K562 (cell line): ENCODE measurements at regions not wholly inside any gene's neighbourhood (a gene's known extent, or its start where the extent isn't known, plus 50 kb on each side); places are given as distances from the start of the nearest gene placed in this dataset.

Source experiments
- ATAC-seq: fragments of 200-7000 bp; cut with Tn5 transposase; 3 replicates; pipeline ENCODE4 v1.9.1; 2020; ENCODE audit warnings: moderate library complexity
- BruUV-seq: library from RNA; stranded (reverse); fragments of 400-500 nt; replicated peaks from 2 replicates; lab custom pipeline; 2021; lab: Mats Ljungman, UMichigan
- CTCF ChIA-PET: fragments of 300-600 bp; formaldehyde crosslinking; extraction: SDS; loops from one replicate; lab custom pipeline; 2021; ENCODE audit warnings: low intra/inter-chr PET ratio; lab: Yijun Ruan, JAX
- POLR2A ChIA-PET: fragments of 300-600, 350-650 bp; sonication (Branson Sonifier 250); formaldehyde crosslinking; extraction: SDS; loops from one replicate; lab custom pipeline; 2021; ENCODE audit warnings: antibody characterized with exemption, inconsistent platforms; lab: Yijun Ruan, JAX
- DNase-seq, 4 experiments: peaks; one replicate each; pipeline versions ENCODE4 v3.0.0 to v3.0.0-alpha.2; 2011 to 2018; ENCODE audit warnings: low spot score in 3 of 4, mixed read lengths in 3 of 4; ENCODE audit errors: extremely low read depth in 1 of 4
- FAIRE-seq: peaks from 2 replicates; lab custom pipeline; 2011; peaks lifted over from hg19 to GRCh38; lab: Jason Lieb, UNC
- H2AFZ ChIP-seq: 2 replicates; pipeline ENCODE4 v1.6.0; 2011; ENCODE audit warnings: low read depth, low read length, control low read depth, inconsistent platforms
- H3K27ac ChIP-seq: fragments of 200-600 bp; 3 replicates; pipeline ENCODE4 v1.8.0; 2011; ENCODE audit warnings: low read depth, mild to moderate bottlenecking, control low read depth, inconsistent platforms, low read length, moderate library complexity, mixed read lengths; ENCODE audit errors: extremely low read depth
- H3K27me3 ChIP-seq, 2 experiments: fragments of 300-600 bp in 1 of 2; 2 replicates in 1 of 2; 3 replicates in 1 of 2; pipeline versions ENCODE4 v1.6.0 to v1.8.0; 2011; ENCODE audit warnings: inconsistent platforms in 2 of 2, low read length in 2 of 2, mild to moderate bottlenecking in 1 of 2, mixed read lengths in 1 of 2, moderate library complexity in 1 of 2; ENCODE audit not compliant: control insufficient read depth in 2 of 2, insufficient read depth in 2 of 2
- H3K36me3 ChIP-seq: fragments of 300-600 bp; 3 replicates; pipeline ENCODE4 v1.8.0; 2011; ENCODE audit warnings: mild to moderate bottlenecking, low read length, inconsistent platforms; ENCODE audit not compliant: control insufficient read depth, insufficient read depth
- H3K4me1 ChIP-seq, 2 experiments: fragments of 200-600 bp in 1 of 2; replicated peaks in 1 of 2; 2 replicates in 1 of 2; 3 replicates in 1 of 2; pipeline versions ENCODE4 v1.5.1 to v1.8.0; 2011; ENCODE audit warnings: inconsistent platforms in 2 of 2, low read length in 2 of 2, mild to moderate bottlenecking in 1 of 2, mixed read lengths in 1 of 2, moderate library complexity in 1 of 2; ENCODE audit not compliant: control insufficient read depth in 2 of 2, insufficient read depth in 2 of 2
- H3K4me2 ChIP-seq: 2 replicates; pipeline ENCODE4 v1.6.1; 2011; ENCODE audit warnings: low read length, control low read depth, inconsistent platforms, mixed read lengths; ENCODE audit not compliant: insufficient read depth
- H3K4me3 ChIP-seq: fragments of 200-600 bp; sonication (generic), shearing (Covaris generic); 2 replicates; pipeline ENCODE4 v1.5.1; 2016; ENCODE audit warnings: control low read depth, inconsistent platforms
- H3K79me2 ChIP-seq: fragments of 200-600 bp; 3 replicates; pipeline ENCODE4 v1.8.0; 2011; ENCODE audit warnings: low read length, inconsistent platforms; ENCODE audit not compliant: control insufficient read depth, insufficient read depth
- H3K9ac ChIP-seq, 2 experiments: 2 replicates each; pipeline versions ENCODE4 v1.6.0 to v1.6.1; 2011; ENCODE audit warnings: low read depth in 2 of 2, low read length in 2 of 2, control low read depth in 1 of 2, inconsistent platforms in 1 of 2, mild to moderate bottlenecking in 1 of 2, mixed read lengths in 1 of 2; ENCODE audit not compliant: insufficient read depth in 1 of 2
- H3K9me1 ChIP-seq: one replicate; pipeline ENCODE4 v1.6.0; 2011; ENCODE audit warnings: inconsistent platforms, mild to moderate bottlenecking, low read length, moderate library complexity; ENCODE audit not compliant: control insufficient read depth, insufficient read depth
- H3K9me3 ChIP-seq: replicated peaks from 2 replicates; pipeline ENCODE4 v1.5.1; 2011; ENCODE audit warnings: low read depth, low read length, inconsistent platforms; ENCODE audit not compliant: control insufficient read depth, insufficient read depth
- H4K20me1 ChIP-seq: replicated peaks from 2 replicates; pipeline ENCODE4 v1.6.1; 2011; ENCODE audit warnings: low read length, inconsistent platforms, mixed read lengths; ENCODE audit not compliant: control insufficient read depth, insufficient read depth
- ETV1 ChIP-seq: fragments of 450-650 bp; conservative IDR thresholded peaks from 2 replicates; pipeline ENCODE4 v1.6.1; 2016; ENCODE audit warnings: missing genetic modification characterization, control low read depth, low read depth, missing compliant biosample characterization
- HES1 ChIP-seq: fragments of 450-650 bp; IDR thresholded peaks from 2 replicates; pipeline ENCODE4 v1.6.1; 2016; ENCODE audit warnings: low read depth, mild to moderate bottlenecking, moderate library complexity
- MCM7 ChIP-seq, 2 experiments: fragments of 450-650 bp; IDR thresholded peaks; 2 replicates each; pipeline ENCODE4 v1.6.1; 2016 to 2018
- PHTF2 ChIP-seq: fragments of 250-450 bp; sonication (Bioruptor Pico); IDR thresholded peaks from 2 replicates; pipeline ENCODE4 v1.5.0; 2021; ENCODE audit warnings: mild to moderate bottlenecking
- PURB ChIP-seq: sonication (generic); formaldehyde crosslinking; IDR thresholded peaks from 2 replicates; pipeline ENCODE4 v1.9.0; 2021; ENCODE audit warnings: low read depth, mild to moderate bottlenecking, missing genetic modification reagents
- SAFB2 ChIP-seq: fragments of 200-400 bp; formaldehyde crosslinking; IDR thresholded peaks from 2 replicates; pipeline ENCODE4 v1.6.1; 2018; ENCODE audit warnings: borderline replicate concordance, low read length, low read depth, moderate library complexity; ENCODE audit not compliant: severe bottlenecking
- SMAD1 ChIP-seq: fragments of 150-350 bp; IDR thresholded peaks from 2 replicates; pipeline ENCODE4 v1.6.1; 2014; ENCODE audit warnings: low read length, low read depth; ENCODE audit not compliant: partially characterized antibody
- WGBS: fragments of 100-300 bp; shearing (Covaris generic); methylation state at CpG from one replicate; pipeline ENCODE4 v1.1.6; 2016; ENCODE audit warnings: low coverage, mixed read lengths; ENCODE audit not compliant: insufficient coverage; ENCODE audit errors: missing lambda C conversion rate; 5-methylcytosine and 5-hydroxymethylcytosine counted together
- in situ Hi-C: fragments of 300-500 bp; cut with MboI; formaldehyde crosslinking; loops from 4 replicates; pipeline ENCODE4 v1.15.0; 2018; ENCODE audit warnings: inconsistent platforms, mixed read lengths
- intact Hi-C: fragments of 100-400 bp; cut with micrococcal nuclease; formaldehyde crosslinking; loops from 2 replicates; pipeline ENCODE4 v1.14.2; 2022

GRCh38 chr14:76277586-76278130 lies 98.3 kb upstream of the ESRRB start:
- Histone ChIP-seq H2AFZ (no peak overlapping the region), H4K20me1 (no peaks in the 10 kb centered on the region; the same call in 1 of the 2 replicates), H3K4me2 (no peak overlapping the region), H3K36me3 (peaks cover 48% of the 10 kb centered on the region; the same call in 2 of the 3 replicates), H3K4me1 (peaks cover 0 to 2% of the 10 kb centered on the region in 2 experiments; a peak in 2 of 5 replicates), H3K9me3 (no peaks in the 10 kb centered on the region), H3K27ac (no peak overlapping the region), H3K27me3 (no peaks in the 10 kb centered on the region), H3K4me3 (no peak overlapping the region), H3K9me1 (no peaks in the 10 kb centered on the region), H3K9ac (no peak overlapping the region; a peak in 1 of 4 replicates), H3K79me2 (peaks cover 17% of the 10 kb centered on the region; the same call in 2 of the 3 replicates)
- ATAC-seq, result no peak
- ChIA-PET POLR2A (no interaction called here), CTCF (no interaction called here)
- no TSS peak for BruUV-seq
- FAIRE-seq, result no peak
- in situ Hi-C loops, result no loop called here
- 78% methylated on average over 10 of the region's 14 CpGs for WGBS
- intact Hi-C loops, result no loop called here
- TF ChIP-seq HES1 (no peak), SMAD1 (no peak)
- no peak for DNase-seq

DNA sequence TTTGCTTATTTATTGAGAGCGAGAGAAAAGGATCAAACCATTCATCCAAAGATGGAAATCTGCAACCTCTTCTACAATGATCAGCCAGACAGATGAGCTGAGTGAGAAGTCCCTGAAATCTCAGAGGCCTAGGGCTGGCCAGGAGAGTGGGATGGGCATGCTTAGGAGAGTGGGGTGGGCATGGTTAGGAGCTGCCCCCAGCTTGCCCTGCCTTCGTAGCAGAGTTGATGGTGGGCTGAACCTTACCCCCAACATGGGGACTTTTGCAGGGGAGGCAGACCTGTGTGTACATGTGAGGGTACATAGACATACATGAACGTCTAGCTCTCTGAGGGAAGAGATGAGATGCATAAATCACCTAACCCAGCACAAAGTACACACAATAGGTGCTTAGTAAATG lies 95.7 kb upstream of the ESRRB start:
- no peak overlapping the region for H3K27ac ChIP-seq
- no peaks in the 10 kb centered on the region; the same call in 1 of the 2 replicates for H4K20me1 ChIP-seq
- DNase-seq (no peak), FAIRE-seq (no peak), ATAC-seq (no peak)
- H3K27me3 ChIP-seq, result no peaks in the 10 kb centered on the region
- H3K4me1 ChIP-seq, result no peaks in the 10 kb centered on the region
- POLR2A ChIA-PET, result no interaction called here
- H3K4me2 ChIP-seq, result no peak overlapping the region
- H3K4me3 ChIP-seq, result no peak overlapping the region
- H2AFZ ChIP-seq, result no peak overlapping the region
- intact Hi-C loops (no loop called here), in situ Hi-C loops (no loop called here)
- H3K36me3 ChIP-seq, result peaks cover 35% of the 10 kb centered on the region; the same call in 2 of the 3 replicates
- no peaks in the 10 kb centered on the region for H3K9me1 ChIP-seq
- TF ChIP-seq MCM7 (IDR thresholded peaks at IDR 0.05) (no peak), PHTF2 (no peak), PURB (CRISPR knock-in tag) (no peak), ETV1 (tag) (no peak), SAFB2 (no peak)
- peaks cover 20% of the 10 kb centered on the region for H3K79me2 ChIP-seq
- H3K9ac ChIP-seq, result no peak overlapping the region
- WGBS, result 36% methylated on average over 3 of the region's 3 CpGs
- BruUV-seq, result no TSS peak
- CTCF ChIA-PET, result no interaction called here
- H3K9me3 ChIP-seq, result no peaks in the 10 kb centered on the region
